NB4 (cell line): ENCODE measurements at regions not wholly inside any gene's neighbourhood (a gene's known extent, or its start where the extent isn't known, plus 50 kb on each side); places are given as distances from the start of the nearest gene placed in this dataset.

Experiments
- DNase-seq: peaks from one replicate; pipeline ENCODE4 v3.0.0; 2010; ENCODE audit warnings: low read depth
- H3K4me3 ChIP-seq: one replicate; pipeline ENCODE4 v1.5.1; 2011; ENCODE audit warnings: mild to moderate bottlenecking, low read depth, low read length, moderate library complexity
- CTCF ChIP-seq: IDR thresholded peaks from one replicate; pipeline ENCODE4 v1.5.1; 2012; ENCODE audit warnings: low read depth, low read length
- MAX ChIP-seq: IDR thresholded peaks from 2 replicates; pipeline ENCODE4 v1.6.1; 2011; ENCODE audit warnings: low read depth, low read length
- MYC ChIP-seq: IDR thresholded peaks from 2 replicates; pipeline ENCODE4 v1.6.1; 2011; ENCODE audit warnings: low read depth, low read length
- POLR2A ChIP-seq: IDR thresholded peaks from 2 replicates; pipeline ENCODE4 v1.6.1; 2011; ENCODE audit warnings: mild to moderate bottlenecking; ENCODE audit not compliant: insufficient read length; ENCODE audit errors: extremely low read depth

GRCh38 chr1:221069986-221070385 is 190.7 kb downstream of the HLX start:
- peak overlapping the region; percentile 1 for H3K4me3 ChIP-seq
- TF ChIP-seq MYC (no peak), POLR2A (no peak), CTCF (no peak), MAX (no peak)
- peak; percentile 24 for DNase-seq

GRCh38 chr1:221071777-221072176 is 192.5 kb downstream of the HLX start:
- TF ChIP-seq CTCF (no peak), MYC (no peak), MAX (no peak), POLR2A (no peak)
- no peak overlapping the region for H3K4me3 ChIP-seq
- DNase-seq: no peak

GRCh38 chr1:221072214-221072613 is 193.0 kb downstream of the HLX start:
- no peak overlapping the region for H3K4me3 ChIP-seq
- TF ChIP-seq MAX (no peak), POLR2A (no peak), CTCF (no peak), MYC (no peak)
- no peak for DNase-seq

GRCh38 chr1:221074332-221074731 is 195.1 kb downstream of the HLX start:
- TF ChIP-seq MYC: no peak
- no peak for TF ChIP-seq MAX
- TF ChIP-seq CTCF: no peak
- TF ChIP-seq POLR2A: no peak
- H3K4me3 ChIP-seq: no peak overlapping the region

GRCh38 chr1:221075911-221076310 is 196.7 kb downstream of the HLX start:
- DNase-seq: no peak
- no peak for TF ChIP-seq MAX
- no peak for TF ChIP-seq POLR2A
- no peak for TF ChIP-seq CTCF
- TF ChIP-seq MYC: no peak
- H3K4me3 ChIP-seq: no peak overlapping the region

More at GRCh38 chr1:221074332-221074731, 195.1 kb downstream of the HLX start:
- peak; percentile 64 for DNase-seq

- TF ChIP-seq CTCF (no peak), MYC (no peak), POLR2A (no peak), MAX (no peak)
- H3K4me3 ChIP-seq: no peak overlapping the region
- no peak for DNase-seq
Observed at GRCh38 chr1:221076391-221076811, 197.2 kb downstream of the HLX start.
